ENCODE measurements at regions not wholly inside any gene's neighbourhood (a gene's known extent, or its start where the extent isn't known, plus 50 kb on each side); places are given as distances from the start of the nearest gene placed in this dataset.
"Not testable (repeated sequence)": the region's sequence is repeated elsewhere in the genome, so short reads cannot be mapped to it uniquely, and the experiment has no call there.

DNA sequence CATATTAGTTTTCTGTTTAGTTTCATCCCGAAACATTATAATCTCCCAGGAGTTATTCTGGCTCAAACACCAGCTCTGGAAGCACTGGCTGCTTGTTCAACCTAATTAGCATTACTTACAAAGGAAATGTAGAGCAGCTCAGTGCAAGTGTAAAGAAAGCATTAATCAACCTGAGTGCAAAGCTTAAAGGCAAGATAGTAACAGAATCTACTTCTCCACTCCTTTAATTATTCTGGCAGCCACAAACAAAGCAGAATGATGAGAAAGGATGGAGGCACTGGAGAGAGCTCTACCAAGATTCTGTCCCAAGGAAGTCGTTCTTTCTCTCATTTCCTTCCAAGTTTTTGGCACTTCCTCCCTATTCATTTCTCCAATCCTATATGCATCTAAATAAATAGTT lies 1384.0 kb downstream of the ZPLD1 start:
- no peak for DNase-seq

DNA sequence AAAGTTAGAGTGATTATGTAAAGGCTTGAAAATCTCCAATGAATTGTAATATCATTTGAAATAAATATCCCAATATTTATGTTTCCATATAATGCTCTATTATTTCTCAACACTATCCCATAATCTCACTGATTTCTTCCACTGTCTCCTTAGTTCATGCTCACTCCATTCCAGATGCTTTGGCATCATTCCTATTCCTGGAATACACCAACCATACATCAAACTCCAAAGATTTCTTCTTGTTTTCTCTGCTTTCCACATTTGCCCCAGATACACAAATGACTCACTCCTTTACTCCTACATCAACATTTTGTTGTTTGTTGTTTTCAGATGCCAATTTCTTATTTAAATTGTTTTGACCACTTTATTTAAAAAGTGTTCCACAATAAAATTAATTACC lies 1390.8 kb downstream of the ZPLD1 start:
- DNase-seq, result no peak

DNA sequence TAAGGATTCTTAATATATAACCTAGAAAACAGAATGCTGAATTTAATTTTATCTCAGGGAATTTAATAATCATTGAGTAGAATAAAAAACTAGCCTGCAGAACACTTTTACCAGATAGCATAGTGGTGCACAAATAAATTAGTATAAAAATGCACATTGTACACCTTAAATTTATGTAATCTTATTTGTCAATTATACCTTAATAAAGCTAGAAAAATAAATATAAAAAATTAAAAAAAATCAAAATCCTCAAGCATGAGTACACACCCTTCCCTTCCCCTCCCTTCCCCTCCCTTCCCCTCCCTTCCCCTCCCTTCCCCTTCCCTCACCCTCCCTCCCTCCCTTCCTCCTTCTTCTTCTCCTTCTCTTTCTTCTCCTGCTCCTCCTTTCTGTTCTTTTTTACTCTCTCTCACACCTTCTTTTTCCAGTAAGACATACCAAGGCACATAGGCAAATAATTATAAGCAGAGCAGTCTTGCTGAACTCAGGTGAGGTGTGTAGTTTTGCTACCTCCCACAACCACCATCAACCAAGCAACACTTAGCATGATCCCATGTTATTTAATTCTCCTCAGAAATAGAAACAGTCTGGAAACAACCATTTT lies 1395.0 kb downstream of the ZPLD1 start:
- no peak for DNase-seq

DNA sequence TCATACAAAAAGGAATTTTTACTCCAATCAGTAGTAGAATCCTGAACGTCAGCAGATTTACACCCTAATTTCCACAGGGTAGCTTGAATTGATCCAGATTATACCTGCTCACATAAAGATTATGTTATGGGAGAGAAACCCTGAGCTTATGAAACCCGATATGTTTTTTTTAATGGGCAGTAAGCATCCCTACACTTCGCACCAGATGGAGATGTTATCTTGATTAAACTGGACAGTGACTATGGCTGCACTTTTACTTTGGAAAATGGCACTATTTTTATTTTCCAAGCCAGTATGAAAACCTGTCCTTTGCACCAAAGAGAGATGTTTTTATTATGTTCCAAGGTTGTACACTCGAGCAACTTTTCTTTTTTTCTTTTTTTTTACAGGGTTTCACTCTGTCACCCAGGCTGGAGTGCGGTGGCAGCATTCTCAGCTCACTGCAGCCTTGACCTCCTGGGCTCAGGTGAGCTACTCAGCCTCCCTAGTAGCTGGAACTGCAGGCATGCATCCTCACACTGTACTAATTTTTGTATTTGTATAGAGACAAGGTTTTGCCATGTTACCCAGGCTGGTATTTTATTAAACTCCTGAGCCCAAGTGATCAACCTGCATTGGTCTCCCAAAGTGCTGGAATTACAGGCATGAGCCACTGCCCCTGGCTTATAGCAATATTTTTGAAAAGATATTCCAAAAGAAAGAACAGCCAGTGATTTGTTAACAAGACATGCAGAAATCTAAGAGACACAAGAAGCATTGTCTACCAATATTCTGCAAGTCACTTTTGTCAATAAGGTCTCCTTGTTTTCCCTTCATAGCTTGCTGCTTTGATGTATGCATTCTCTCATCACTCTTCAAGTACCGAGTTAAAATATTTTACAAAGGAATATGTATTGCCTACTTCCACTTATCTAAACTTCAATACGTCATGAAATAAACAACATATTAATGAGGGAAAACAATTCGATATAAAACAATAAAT lies 1412.6 kb downstream of the ZPLD1 start:
- no peak for DNase-seq

DNA sequence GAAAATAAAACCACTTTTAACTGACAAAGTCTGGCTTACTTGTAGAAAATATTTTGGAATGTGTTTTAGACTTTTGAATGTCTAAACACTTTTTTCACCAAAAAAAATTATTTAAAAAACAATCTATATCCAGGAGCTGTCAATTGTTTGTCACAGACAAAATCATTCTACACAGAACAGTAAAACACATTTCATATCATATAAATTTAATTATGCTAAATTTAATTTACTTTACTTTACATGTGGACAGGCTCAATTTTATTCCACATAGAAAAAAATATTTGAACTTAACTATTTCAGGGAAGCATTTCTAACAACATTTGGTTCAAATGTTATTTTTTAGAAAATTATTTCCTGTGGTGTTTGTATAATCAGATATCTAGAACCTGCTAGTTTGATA lies 1417.0 kb downstream of the ZPLD1 start:
- DNase-seq, result no peak

DNA sequence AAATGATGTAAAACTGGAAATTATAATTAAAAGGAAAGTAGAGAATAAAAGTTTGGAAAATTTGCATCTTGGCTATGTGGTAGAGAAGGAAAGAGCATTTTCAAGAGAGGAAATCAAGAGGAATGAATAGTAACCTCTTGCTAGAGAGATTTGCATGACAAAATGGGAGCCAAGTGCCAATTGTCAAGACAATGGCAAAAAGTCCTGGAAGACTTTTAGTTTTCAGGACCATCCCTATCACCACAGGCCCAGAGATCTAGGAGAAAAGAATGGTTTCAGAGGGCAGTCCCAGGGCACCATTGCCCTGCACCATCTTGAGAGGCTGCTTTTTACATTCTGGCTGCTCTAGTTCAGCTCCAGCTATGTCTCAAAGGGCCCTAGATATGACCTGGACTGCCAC lies 1427.6 kb downstream of the ZPLD1 start:
- no peak for DNase-seq

DNA sequence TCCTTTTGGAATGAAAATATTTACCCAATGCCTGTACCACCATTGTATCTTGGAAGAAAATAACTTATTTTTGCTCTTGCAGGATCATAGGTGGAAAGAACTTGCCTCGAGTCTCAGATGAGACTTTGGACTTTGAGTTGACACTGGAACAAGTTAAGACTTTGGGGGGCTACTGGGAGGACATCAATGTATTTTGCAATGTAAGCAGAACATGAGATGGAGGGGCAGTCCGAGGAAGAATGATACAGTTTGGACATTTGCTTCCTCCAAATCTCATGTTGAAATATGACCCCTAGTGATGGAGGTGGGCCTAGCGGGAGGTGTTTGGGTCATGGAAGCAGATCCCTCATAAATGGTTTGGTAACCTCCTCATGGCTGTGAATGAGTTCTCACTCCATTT lies 1428.6 kb downstream of the ZPLD1 start:
- DNase-seq, result no peak

DNA sequence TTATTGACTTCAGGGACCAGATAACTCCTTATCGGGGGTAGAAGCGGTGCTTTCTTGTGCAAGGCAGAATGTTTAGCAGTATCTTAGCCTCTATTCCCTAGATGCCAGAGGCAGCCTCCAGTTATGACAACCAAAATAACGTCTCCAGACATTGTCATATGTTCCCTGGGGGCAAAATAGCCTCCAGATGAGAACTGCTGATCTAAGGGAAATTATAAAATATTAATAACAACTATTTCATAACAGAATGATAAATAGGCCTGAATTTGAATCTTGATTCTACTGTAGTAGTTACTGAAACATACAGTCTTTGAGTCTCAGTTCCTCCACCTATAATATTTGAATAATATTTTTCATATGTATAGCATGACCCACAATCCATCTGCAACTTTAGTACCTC lies 1431.3 kb downstream of the ZPLD1 start:
- DNase-seq, result no peak

DNA sequence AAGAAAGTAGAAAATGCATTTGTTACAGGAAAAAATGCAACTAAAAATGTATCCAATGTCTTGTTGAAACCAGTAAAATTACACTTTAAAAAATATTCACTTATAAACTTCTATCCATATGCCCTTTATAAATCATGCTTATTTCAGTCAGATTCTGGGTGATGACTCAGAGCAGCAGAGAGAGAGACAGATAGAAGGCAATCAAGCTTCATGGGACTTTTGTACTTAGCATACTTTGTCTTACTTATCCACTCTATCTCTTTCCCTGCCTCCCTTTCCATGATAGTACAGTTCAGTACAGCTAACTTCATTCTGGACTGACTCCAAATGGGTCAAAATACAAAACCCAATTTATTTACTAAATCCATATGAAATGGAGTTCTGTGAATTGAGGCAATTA lies 1438.2 kb downstream of the ZPLD1 start:
- DNase-seq, result no peak

DNA sequence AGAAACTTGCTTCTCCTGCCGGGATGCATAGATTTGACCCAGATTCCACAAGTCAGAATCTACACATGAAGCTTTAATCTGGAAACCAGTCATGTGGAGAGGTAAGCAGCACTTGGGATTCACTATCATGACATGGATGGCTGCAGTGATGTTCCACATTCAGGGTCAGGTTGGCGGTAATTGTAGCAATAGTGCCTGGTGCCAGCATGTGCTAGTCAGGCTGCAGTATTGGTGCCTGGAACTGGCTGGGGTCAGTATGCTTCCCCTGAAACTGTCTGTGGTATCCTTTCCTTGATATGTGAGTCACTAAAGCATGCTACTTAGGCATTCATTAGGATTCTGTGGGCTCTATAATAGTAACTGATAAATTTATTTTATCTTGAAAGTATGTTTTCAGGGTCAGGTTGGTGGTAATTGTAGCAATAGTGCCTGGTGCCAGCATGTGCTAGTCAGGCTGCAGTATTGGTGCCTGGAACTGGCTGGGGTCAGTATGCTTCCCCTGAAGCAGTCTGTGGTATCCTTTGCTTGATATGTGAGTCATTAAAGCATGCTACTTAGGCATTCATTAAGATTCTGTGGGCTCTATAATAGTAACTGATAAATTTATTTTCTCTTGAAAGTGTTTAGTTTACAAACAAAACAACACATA lies 1439.2 kb downstream of the ZPLD1 start:
- no peak for DNase-seq

DNA sequence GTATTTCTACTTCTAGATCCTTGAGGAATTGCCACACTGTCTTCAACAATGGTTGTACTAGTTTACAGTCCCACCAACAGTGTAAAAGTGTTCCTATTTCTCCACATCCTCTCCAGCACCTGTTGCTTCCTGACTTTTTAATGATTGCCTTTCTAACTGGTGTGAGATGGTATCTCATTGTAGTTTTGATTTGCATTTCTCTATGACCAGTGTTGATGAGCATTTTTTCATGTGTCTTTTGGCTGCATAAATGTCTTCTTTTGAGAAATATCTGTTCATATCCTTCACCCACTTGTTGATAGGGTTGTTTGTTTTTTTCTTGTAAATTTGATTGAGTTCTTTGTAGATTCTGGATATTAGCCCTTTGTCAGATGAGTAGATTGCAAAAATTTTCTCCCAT lies 1447.0 kb downstream of the ZPLD1 start:
- not testable (repeated sequence) for DNase-seq

DNA sequence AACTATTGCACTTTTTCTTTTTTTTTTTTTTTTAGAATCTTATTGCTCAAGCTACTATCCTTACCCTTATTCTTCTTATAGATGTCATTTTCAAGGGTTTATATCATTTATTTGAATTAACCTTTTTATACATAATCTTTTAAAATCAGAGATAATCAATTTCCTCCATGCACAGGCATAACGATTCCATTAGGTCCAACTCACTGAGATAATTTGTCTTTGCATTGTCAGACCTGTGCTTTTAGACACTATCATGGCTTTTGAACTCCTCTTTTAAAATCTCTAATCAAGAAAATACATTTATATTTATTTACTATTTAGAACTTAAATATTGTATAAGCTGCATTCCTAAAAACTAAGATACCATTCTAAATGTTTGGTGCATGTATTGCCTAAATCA lies 1454.9 kb downstream of the ZPLD1 start:
- no peak for DNase-seq

DNA sequence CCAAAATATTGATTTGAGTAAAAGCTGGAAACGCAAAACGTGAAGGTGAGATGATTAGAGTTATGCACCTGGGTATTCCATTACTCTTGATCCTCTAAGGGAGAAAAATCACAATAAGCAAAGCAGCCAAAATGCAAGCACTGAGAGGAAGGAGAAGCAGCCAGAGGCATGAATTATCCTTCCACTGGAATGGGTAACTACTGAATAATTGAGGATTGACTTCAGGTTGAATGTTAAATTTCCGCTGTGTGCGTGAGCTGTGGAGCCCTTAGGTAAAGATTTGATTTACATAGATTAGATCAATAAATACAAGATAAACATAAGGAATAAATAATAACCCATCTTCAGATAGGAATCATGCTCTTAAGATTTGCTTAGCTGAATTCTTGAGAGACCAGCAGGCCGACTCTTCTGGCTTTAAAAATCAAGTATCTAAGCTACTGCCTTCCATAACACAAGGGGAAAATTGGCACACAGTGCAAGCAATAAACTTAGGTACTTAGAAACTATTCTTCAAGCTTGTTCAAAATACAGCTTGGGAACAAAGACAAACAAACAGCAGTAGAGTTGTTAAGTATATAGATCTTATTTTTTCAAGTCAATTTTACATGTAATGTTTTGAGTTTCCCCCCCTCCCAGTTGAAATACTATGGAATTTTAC lies 1459.5 kb downstream of the ZPLD1 start:
- DNase-seq, result no peak

DNA sequence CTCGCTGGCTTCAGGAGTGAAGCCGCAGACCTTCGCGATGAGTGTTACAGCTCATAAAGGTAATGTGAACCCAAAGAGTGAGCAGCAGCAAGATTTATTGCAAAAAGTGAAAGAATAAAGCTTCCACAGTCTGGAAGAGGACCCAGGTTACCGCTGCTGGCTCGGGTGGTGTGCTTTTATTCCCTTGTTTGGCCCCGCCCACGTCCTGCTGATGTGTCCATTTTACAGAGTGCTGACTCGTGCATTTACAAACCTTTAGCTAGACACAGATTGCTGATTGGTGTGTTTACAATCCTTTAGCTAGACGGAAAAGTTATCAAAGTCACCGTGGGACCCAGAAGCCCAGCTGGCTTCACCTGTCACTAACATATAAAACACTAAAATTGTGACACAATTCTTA lies 1464.5 kb downstream of the ZPLD1 start:
- DNase-seq, result no peak

DNA sequence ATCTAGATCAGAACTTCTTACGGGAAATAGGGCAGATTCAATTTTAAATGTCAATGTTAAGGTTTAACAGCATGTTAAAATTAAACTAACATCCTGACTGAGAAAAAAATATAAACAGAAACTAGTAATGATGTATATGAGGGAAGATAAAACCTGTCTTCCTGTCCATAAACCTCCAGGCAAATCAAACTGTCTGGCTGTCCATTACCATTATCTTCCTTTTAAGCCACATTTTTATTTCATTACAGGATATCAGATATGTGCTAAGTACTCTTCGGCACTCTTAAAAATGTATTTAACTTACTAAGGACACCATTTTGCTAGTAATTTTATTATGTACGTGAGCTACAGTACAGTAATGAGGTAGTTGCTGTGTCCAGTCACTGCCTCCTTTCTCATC lies 1461.7 kb upstream of the ALCAM start:
- no peak for DNase-seq

DNA sequence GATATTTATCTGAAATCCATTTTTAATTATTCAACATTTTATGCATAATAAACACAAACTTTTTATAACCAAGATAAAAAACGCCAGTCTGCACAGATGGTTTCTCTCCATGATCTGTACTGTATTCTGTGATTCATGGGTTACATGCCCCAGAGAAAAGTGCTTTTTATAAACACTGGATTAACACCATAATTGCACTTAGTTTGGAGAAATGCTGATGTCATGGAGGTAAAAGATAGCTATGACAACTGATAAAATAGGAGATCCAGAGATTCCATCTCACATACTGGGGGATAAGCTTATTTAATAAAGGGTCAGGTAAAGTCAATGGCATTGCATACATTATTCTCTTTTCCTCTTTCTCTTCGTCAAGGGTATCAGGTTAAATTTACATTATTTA lies 1460.4 kb upstream of the ALCAM start:
- no peak for DNase-seq

DNA sequence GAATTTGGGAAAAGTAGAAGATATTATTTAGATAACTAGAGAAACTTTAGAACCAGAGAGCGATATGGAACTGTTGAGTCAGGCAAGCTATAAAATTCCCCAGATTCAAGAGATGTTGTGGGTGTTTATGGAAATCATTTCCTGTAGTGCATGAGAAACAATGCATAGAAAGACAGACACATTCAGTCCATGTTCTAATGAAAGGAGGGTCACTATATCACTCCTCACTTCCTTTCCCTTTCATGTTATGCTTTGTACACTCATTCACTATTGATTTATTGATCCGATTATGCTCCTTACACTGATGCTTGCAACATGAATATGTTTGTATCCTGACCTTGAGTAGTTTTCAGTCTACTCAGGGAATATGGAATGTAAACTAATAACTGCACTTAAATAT lies 1459.9 kb upstream of the ALCAM start:
- no peak for DNase-seq

DNA sequence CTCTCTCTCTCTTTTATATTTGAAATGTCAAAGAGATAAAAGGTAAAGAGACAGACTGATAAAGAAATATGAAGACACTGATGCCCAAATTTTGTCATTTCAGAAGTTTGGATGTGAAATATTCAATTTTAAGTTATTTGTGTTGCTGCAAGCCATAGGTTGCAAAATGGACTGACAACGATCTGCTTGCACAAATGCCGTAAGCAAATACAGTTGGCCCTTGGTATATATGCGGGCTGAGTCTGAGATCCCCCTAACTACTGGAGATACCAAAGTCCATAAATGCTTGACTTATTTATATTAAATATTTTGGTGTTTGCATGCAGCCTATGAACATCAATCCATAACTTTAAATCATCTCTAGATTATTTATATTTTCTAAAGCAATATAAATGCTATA lies 1459.1 kb upstream of the ALCAM start:
- no peak for DNase-seq

DNA sequence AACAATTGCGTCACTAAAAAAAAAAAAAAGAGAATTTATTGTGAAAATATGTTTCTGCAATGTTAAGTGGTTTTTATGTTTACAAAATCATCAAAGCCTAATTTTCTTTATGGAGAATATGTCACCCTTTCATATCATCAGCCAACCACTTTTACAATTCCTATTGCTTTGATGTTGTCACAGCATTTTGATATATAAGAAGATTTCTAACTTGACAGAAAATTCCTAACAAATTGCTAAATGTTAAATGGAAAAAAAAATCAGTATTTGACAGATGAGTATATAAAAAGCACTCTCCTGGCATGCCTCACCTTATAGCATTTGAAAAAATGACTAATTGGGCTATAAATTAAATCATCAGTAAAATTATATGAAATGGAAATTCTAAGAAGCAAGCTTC lies 1457.3 kb upstream of the ALCAM start:
- DNase-seq, result no peak

DNA sequence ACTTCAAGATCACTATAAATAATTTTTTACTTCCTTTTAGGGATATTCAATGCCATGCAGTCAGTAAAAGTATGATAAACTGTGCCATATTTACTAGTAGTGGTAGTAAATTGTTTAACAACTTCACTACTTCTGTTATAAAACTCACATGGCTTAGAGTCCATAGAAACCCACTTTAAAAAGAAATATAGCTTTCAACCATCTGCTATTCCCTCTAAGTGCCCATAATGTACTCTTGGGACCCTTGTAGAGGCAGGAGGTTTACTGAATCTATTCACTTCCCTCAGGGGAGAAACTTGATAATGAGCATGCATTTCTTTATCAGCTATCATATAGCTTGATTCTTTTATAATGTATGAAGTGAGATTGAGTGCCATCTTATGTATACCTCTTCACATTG lies 1448.4 kb upstream of the ALCAM start:
- no peak for DNase-seq

DNA sequence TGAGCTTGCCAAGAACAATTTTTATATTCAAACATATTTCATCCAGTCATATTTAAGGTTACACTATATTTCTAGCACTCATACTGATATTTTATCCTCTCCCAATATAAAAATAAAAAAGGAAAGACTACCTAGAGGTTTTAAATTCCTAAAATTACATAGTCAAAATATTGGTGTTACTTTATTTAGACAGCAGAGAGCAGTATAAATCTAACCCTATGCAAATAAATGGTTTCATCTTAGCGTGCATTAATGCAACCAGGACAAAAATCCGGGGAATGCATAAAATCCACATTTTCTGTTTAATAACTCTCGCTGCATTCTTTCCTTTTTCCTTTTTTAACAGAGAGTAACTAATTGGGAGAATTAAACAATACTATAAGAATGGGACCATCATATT lies 1447.4 kb upstream of the ALCAM start:
- no peak for DNase-seq

DNA sequence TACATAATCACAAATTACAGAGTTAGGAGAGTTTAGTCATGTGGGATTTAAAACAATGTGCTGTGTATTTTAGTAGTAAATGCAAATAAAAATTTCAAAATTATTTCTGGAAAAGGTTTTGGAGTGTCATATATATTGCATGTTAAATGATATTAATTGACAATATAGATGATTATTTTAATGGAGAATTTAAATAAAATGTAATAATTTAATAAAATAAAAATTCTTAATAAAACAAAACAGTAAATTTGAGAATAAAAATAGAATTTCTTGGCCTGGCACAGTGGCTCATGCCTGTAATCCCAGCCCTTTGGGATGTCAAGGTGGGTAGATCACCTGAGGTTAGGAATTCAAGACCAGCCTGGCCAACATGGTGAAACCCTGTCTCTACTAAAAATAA lies 1442.8 kb upstream of the ALCAM start:
- DNase-seq, result no peak

DNA sequence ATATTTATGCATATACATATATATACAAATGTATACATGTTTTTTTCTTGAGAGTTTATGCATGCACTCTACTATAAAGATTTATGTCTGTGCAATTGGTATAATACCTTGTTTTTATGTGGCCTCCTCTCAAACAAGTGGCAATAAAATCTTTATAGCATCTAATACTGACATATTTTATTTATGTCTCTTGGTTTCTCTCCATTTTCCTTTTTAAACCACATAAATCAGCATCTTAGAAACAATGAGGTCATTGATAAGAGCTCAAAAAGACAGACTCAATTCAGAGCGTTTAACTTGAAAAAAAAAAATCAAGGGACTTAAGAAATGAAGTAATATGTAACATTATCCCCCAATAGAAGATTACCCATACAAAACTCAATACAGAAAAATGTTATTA lies 1442.2 kb upstream of the ALCAM start:
- DNase-seq, result no peak

DNA sequence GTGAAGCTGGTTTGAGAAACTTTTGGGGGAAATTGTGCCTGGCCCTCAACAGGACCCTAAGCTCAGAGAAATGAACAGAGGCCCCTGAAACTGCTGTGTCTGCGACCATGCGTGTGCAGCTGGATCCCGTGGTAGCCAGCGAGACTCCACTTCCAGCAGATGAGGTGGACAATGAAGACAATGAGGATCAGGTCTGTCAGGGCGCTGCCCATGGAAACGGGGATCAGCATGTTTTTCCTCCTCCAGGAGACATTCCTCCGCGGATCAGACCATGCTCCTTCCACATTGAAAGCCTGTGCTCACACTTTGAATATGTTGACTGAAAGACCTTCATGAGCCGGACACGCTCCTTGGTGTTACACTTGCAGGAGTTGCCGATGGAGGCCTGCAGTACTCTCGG lies 1439.8 kb upstream of the ALCAM start:
- DNase-seq, result no peak

Measured in suppressor macrophage treated with lipopolysaccharide for 4 hours (primary cell).